Osteoblast (primary cell): ENCODE measurements at regions not wholly inside any gene's neighbourhood (a gene's known extent, or its start where the extent isn't known, plus 50 kb on each side); places are given as distances from the start of the nearest gene placed in this dataset.

ENCODE experiments used
- DNase-seq: peaks from one replicate; pipeline ENCODE4 v3.0.0; 2011; ENCODE audit warnings: low spot score, mixed read lengths; ENCODE audit not compliant: insufficient read length; ENCODE audit errors: missing footprints
- H2AFZ ChIP-seq: 2 replicates; pipeline ENCODE4 v1.6.0; 2011; ENCODE audit warnings: mild to moderate bottlenecking, low read length
- H3K27ac ChIP-seq: 2 replicates; pipeline ENCODE4 v1.5.1; 2011; ENCODE audit warnings: mild to moderate bottlenecking, low read depth, low read length, moderate library complexity
- H3K27me3 ChIP-seq: 2 replicates; pipeline ENCODE4 v1.6.0; 2012; ENCODE audit warnings: mild to moderate bottlenecking, control low read depth, inconsistent platforms, low read length, moderate library complexity; ENCODE audit not compliant: insufficient read depth
- H3K36me3 ChIP-seq: 2 replicates; pipeline ENCODE4 v1.5.1; 2011; ENCODE audit warnings: mild to moderate bottlenecking, low read length, control low read depth, moderate library complexity; ENCODE audit not compliant: insufficient read depth
- H3K4me1 ChIP-seq: 2 replicates; pipeline ENCODE4 v1.5.1; 2011; ENCODE audit warnings: mild to moderate bottlenecking, low read length, control low read depth, moderate library complexity; ENCODE audit not compliant: insufficient read depth
- H3K4me2 ChIP-seq: 2 replicates; pipeline ENCODE4 v1.6.0; 2011; ENCODE audit warnings: mild to moderate bottlenecking, low read length; ENCODE audit not compliant: insufficient read depth
- H3K4me3 ChIP-seq: fragments of 200-600 bp; sonication (generic); 3 replicates; pipeline ENCODE4 v1.5.1; 2012; ENCODE audit warnings: mild to moderate bottlenecking, low read length, inconsistent platforms; ENCODE audit not compliant: insufficient read depth
- H3K79me2 ChIP-seq: 2 replicates; pipeline ENCODE4 v1.6.0; 2012; ENCODE audit warnings: mild to moderate bottlenecking, low read length, control low read depth, inconsistent platforms; ENCODE audit not compliant: insufficient read depth
- H3K9me3 ChIP-seq: 2 replicates; pipeline ENCODE4 v1.5.1; 2011; ENCODE audit warnings: low read depth, low read length, control low read depth
- H4K20me1 ChIP-seq: 2 replicates; pipeline ENCODE4 v1.6.0; 2012; ENCODE audit warnings: mild to moderate bottlenecking, low read length, control low read depth; ENCODE audit not compliant: insufficient read depth
- CTCF ChIP-seq: IDR thresholded peaks from 2 replicates; pipeline ENCODE4 v1.5.1; 2011; ENCODE audit warnings: mild to moderate bottlenecking, low read depth, low read length, moderate library complexity; ENCODE audit errors: extremely low read depth

- peaks cover 23% of the 10 kb centered on the region for H3K4me1 ChIP-seq
- H3K4me2 ChIP-seq = no peak overlapping the region
- TF ChIP-seq CTCF = no peak
- no peaks in the 10 kb centered on the region for H3K27me3 ChIP-seq
- peaks cover 10% of the 10 kb centered on the region for H3K79me2 ChIP-seq
- H3K36me3 ChIP-seq = no peaks in the 10 kb centered on the region
- DNase-seq = no peak
- H3K4me3 ChIP-seq = no peak overlapping the region
- no peaks in the 10 kb centered on the region for H4K20me1 ChIP-seq
- H3K27ac ChIP-seq = no peak overlapping the region
- H2AFZ ChIP-seq = no peak overlapping the region
- H3K9me3 ChIP-seq = no peaks in the 10 kb centered on the region
These were observed 122.1 kb upstream of the CCDC28A start for GRCh38 chr6:138651491-138651890.

GRCh38 chr6:138652824-138653223, 120.7 kb upstream of the CCDC28A start:
- Histone ChIP-seq H2AFZ (no peak overlapping the region), H3K27ac (no peak overlapping the region), H3K4me1 (peaks cover 19% of the 10 kb centered on the region), H3K27me3 (no peaks in the 10 kb centered on the region), H3K79me2 (peaks cover 10% of the 10 kb centered on the region), H3K9me3 (no peaks in the 10 kb centered on the region), H3K36me3 (no peaks in the 10 kb centered on the region), H4K20me1 (no peaks in the 10 kb centered on the region), H3K4me2 (no peak overlapping the region), H3K4me3 (no peak overlapping the region)
- DNase-seq = no peak
- TF ChIP-seq CTCF = no peak

- Histone ChIP-seq H3K27ac (peak overlapping the region; percentile 9), H3K27me3 (no peaks in the 10 kb centered on the region), H4K20me1 (no peaks in the 10 kb centered on the region), H3K79me2 (peaks cover 13% of the 10 kb centered on the region), H3K36me3 (no peaks in the 10 kb centered on the region), H3K4me1 (peaks cover 19% of the 10 kb centered on the region), H3K9me3 (no peaks in the 10 kb centered on the region), H3K4me2 (peak overlapping the region; percentile 77), H2AFZ (no peak overlapping the region), H3K4me3 (no peak overlapping the region)
- DNase-seq = no peak
- TF ChIP-seq CTCF = no peak
These were observed 120.1 kb upstream of the CCDC28A start for GRCh38 chr6:138653435-138653834.

GRCh38 chr6:138654715-138655634, 118.6 kb upstream of the CCDC28A start:
- H3K79me2 ChIP-seq = peaks cover 16% of the 10 kb centered on the region
- no peaks in the 10 kb centered on the region for H4K20me1 ChIP-seq
- H3K4me2 ChIP-seq = peak overlapping the region; percentile 77
- H3K4me3 ChIP-seq = peak overlapping the region; percentile 30
- DNase-seq = peak; percentile 65
- peaks cover 19% of the 10 kb centered on the region for H3K4me1 ChIP-seq
- no peak for TF ChIP-seq CTCF
- H3K36me3 ChIP-seq = no peaks in the 10 kb centered on the region
- no peaks in the 10 kb centered on the region for H3K9me3 ChIP-seq
- no peak overlapping the region for H2AFZ ChIP-seq
- H3K27me3 ChIP-seq = no peaks in the 10 kb centered on the region
- H3K27ac ChIP-seq = peak overlapping the region; percentile 3
